B cell (primary cell): ENCODE measurements at regions not wholly inside any gene's neighbourhood (a gene's known extent, or its start where the extent isn't known, plus 50 kb on each side); places are given as distances from the start of the nearest gene placed in this dataset.

Source experiments
- ATAC-seq: fragments of 200-7000 bp; cut with Tn5 transposase; one replicate; pipeline ENCODE4 v1.10.0; 2021; ENCODE audit warnings: low read depth, mild to moderate bottlenecking, moderate number of reproducible peaks, moderate library complexity
- CTCF ChIA-PET: fragments of 350-600 bp; sonication (Branson Sonifier 250); formaldehyde crosslinking; loops from one replicate; lab custom pipeline; 2021; ENCODE audit warnings: antibody characterized with exemption, inconsistent platforms; lab: Charles Lee
- POLR2A ChIA-PET: fragments of 350-600 bp; sonication (Branson Sonifier 250); formaldehyde crosslinking; loops from one replicate; lab custom pipeline; 2021; ENCODE audit warnings: antibody characterized with exemption; lab: Charles Lee
- DNase-seq: peaks from one replicate; pipeline ENCODE4 v3.0.0; 2013
- H2AFZ ChIP-seq: 2 replicates; pipeline ENCODE4 v1.6.1; 2012; ENCODE audit warnings: mild to moderate bottlenecking, low read depth, low read length; ENCODE audit not compliant: insufficient read depth, poor library complexity, severe bottlenecking
- H3K27ac ChIP-seq, 2 donors: 1 replicate in 1 of 2; 2 replicates in 1 of 2; pipeline ENCODE4 v1.5.1; 2012 to 2013; ENCODE audit warnings: low read length in 2 of 2, mild to moderate bottlenecking in 2 of 2, moderate library complexity in 1 of 2
- H3K27me3 ChIP-seq, 4 experiments: fragments of 200-600 bp in 1 of 4; sonication (generic) in 1 of 4; replicated peaks in 1 of 4; 1 replicate in 2 of 4; 2 replicates in 2 of 4; pipeline versions ENCODE4 v1.6.1 to v1.7.0; 2013 to 2016; ENCODE audit warnings: low read length in 3 of 4, mild to moderate bottlenecking in 2 of 4, mixed read lengths in 1 of 4, moderate library complexity in 1 of 4; ENCODE audit not compliant: insufficient read depth in 4 of 4, control insufficient read depth in 3 of 4; ENCODE audit errors: control extremely low read depth in 1 of 4
- H3K36me3 ChIP-seq, 2 experiments: replicated peaks in 1 of 2; 1 replicate in 1 of 2; 2 replicates in 1 of 2; pipeline versions ENCODE4 v1.6.1 to v1.7.1; 2013; ENCODE audit warnings: low read length in 1 of 2; ENCODE audit not compliant: insufficient read depth in 2 of 2, control insufficient read depth in 1 of 2; ENCODE audit errors: control extremely low read depth in 1 of 2, extremely low read depth in 1 of 2
- H3K4me1 ChIP-seq, 2 donors: fragments of 200-600 bp in 1 of 2; sonication (generic) in 1 of 2; 1 replicate in 1 of 2; 2 replicates in 1 of 2; pipeline versions ENCODE4 v1.5.1 to v1.6.1; 2013 to 2017; ENCODE audit warnings: low read length in 2 of 2; ENCODE audit not compliant: control insufficient read depth in 2 of 2, insufficient read depth in 2 of 2
- H3K4me2 ChIP-seq: replicated peaks from 2 replicates; pipeline ENCODE3; 2012; ENCODE audit warnings: mild to moderate bottlenecking, low read depth, low read length; ENCODE audit not compliant: poor library complexity, severe bottlenecking
- H3K4me3 ChIP-seq, 5 experiments: fragments of 200-600 bp in 1 of 5; sonication (generic) in 1 of 5; 1 replicate in 3 of 5; 2 replicates in 2 of 5; pipeline versions ENCODE4 v1.5.1 to v1.7.0; 2011 to 2016; ENCODE audit warnings: low read length in 4 of 5, mild to moderate bottlenecking in 4 of 5, low read depth in 2 of 5, control low read depth in 1 of 5, moderate library complexity in 1 of 5; ENCODE audit not compliant: insufficient read depth in 1 of 5; ENCODE audit errors: control extremely low read depth in 1 of 5, extremely low read depth in 1 of 5
- H3K79me2 ChIP-seq: fragments of 200-600 bp; sonication (generic); one replicate; pipeline ENCODE4 v1.6.0; 2016; ENCODE audit warnings: low read length; ENCODE audit not compliant: control insufficient read depth, insufficient read depth
- H3K9ac ChIP-seq: fragments of 200-600 bp; sonication (generic); 2 replicates; pipeline ENCODE4 v1.6.1; 2017; ENCODE audit warnings: mild to moderate bottlenecking, low read length, moderate library complexity
- H3K9me3 ChIP-seq, 3 donors: one replicate each; pipeline versions ENCODE4 v1.6.1 to v1.7.1; 2013; ENCODE audit warnings: low read length in 2 of 3; ENCODE audit not compliant: control insufficient read depth in 2 of 3, insufficient read depth in 1 of 3; ENCODE audit errors: control extremely low read depth in 1 of 3
- H4K20me1 ChIP-seq: 2 replicates; pipeline ENCODE4 v1.6.0; 2012; ENCODE audit warnings: mild to moderate bottlenecking, low read length; ENCODE audit not compliant: insufficient read depth, control insufficient read depth, poor library complexity, severe bottlenecking
- H3K27ac Mint-ChIP-seq: one replicate; pipeline ENCODE4 v1.8.0; 2021; ENCODE audit warnings: mixed read lengths
- H3K27me3 Mint-ChIP-seq: one replicate; pipeline ENCODE4 v1.8.0; 2021; ENCODE audit warnings: mixed read lengths
- H3K4me1 Mint-ChIP-seq: one replicate; pipeline ENCODE4 v1.8.0; 2021; ENCODE audit warnings: mixed read lengths
- H3K4me3 Mint-ChIP-seq: one replicate; pipeline ENCODE4 v1.8.0; 2021; ENCODE audit warnings: mixed read lengths
- H3K9me3 Mint-ChIP-seq: one replicate; pipeline ENCODE4 v1.8.0; 2022; ENCODE audit warnings: mixed read lengths; ENCODE audit not compliant: insufficient read depth
- EZH2 ChIP-seq: IDR thresholded peaks from 2 replicates; pipeline ENCODE4 v1.6.1; 2012; ENCODE audit warnings: borderline replicate concordance, low read depth, mild to moderate bottlenecking, moderate library complexity, low read length; ENCODE audit not compliant: insufficient read depth, poor library complexity, severe bottlenecking
- WGBS: methylation state at CpG from one replicate; pipeline ENCODE4 v1.1.5; 2013; ENCODE audit warnings: missing lambda C conversion rate; ENCODE audit not compliant: insufficient coverage; 5-methylcytosine and 5-hydroxymethylcytosine counted together
- intact Hi-C: fragments of 100-400 bp; cut with micrococcal nuclease; formaldehyde crosslinking; loops from one replicate; pipeline ENCODE4 v1.10.0; 2022
- TF ChIP-seq, protein P1 (sequence below): fragments of 200-600 bp; IDR thresholded peaks from one replicate; pipeline ENCODE4 v1.8.0; 2022; ENCODE audit warnings: antibody characterized with exemption, mild to moderate bottlenecking

DNA sequence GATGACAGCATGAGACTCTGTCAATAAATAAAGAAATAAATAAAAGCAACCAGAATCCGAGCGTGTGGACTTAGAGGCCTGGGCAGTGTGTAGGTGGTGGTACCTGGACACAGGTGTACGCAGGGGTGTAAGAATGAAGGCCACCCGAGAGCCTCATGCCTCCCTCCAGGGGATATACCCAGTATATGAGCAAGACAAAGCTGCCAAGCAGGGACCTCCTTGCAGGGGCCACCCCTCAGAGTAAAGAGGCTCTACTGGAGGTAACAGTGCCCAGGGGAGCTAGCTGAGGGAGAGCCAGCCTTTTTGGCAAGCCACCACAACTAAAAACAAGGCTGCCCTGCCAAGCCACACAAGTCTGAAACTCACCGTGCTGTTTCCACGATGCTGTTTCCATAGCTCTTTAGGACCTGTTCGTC, 179.2 kb upstream of the RAB4A start:
- peaks cover 7% of the 10 kb centered on the region for H3K27me3 Mint-ChIP-seq
- H3K9ac ChIP-seq: no peak overlapping the region
- ChIA-PET POLR2A (no interaction called here), CTCF (interaction anchor here (0.5 kb wide), 1 partner anchor 263 kb away, joined by 3 read pairs; no protein-coding TSS in a partner anchor)
- H3K27me3 ChIP-seq: no peaks in the 10 kb centered on the region
- no peaks in the 10 kb centered on the region for H3K79me2 ChIP-seq
- H3K4me1 ChIP-seq: peaks cover 14 to 22% of the 10 kb centered on the region in 2 donors
- no peaks in the 10 kb centered on the region for H3K9me3 Mint-ChIP-seq
- no peak overlapping the region for H3K27ac ChIP-seq
- H3K4me3 Mint-ChIP-seq: no peak overlapping the region
- ATAC-seq (no peak), DNase-seq (no peak)
- no peak for TF ChIP-seq EZH2
- TF ChIP-seq, protein P1, sequence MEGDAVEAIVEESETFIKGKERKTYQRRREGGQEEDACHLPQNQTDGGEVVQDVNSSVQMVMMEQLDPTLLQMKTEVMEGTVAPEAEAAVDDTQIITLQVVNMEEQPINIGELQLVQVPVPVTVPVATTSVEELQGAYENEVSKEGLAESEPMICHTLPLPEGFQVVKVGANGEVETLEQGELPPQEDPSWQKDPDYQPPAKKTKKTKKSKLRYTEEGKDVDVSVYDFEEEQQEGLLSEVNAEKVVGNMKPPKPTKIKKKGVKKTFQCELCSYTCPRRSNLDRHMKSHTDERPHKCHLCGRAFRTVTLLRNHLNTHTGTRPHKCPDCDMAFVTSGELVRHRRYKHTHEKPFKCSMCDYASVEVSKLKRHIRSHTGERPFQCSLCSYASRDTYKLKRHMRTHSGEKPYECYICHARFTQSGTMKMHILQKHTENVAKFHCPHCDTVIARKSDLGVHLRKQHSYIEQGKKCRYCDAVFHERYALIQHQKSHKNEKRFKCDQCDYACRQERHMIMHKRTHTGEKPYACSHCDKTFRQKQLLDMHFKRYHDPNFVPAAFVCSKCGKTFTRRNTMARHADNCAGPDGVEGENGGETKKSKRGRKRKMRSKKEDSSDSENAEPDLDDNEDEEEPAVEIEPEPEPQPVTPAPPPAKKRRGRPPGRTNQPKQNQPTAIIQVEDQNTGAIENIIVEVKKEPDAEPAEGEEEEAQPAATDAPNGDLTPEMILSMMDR: no peak
- intact Hi-C loops: no loop called here
- H4K20me1 ChIP-seq: no peaks in the 10 kb centered on the region
- H3K4me2 ChIP-seq: no peak overlapping the region
- no peak overlapping the region for H3K27ac Mint-ChIP-seq
- no peaks in the 10 kb centered on the region for H3K36me3 ChIP-seq
- H2AFZ ChIP-seq: peak overlapping the region; percentile 56
- H3K4me1 Mint-ChIP-seq: peaks cover 16% of the 10 kb centered on the region
- no CpG with 5 or more reads among the region's 7 CpGs for WGBS
- no peak overlapping the region for H3K4me3 ChIP-seq
- peaks cover 0 to 4% (median 3%) of the 10 kb centered on the region in 3 donors for H3K9me3 ChIP-seq

DNA sequence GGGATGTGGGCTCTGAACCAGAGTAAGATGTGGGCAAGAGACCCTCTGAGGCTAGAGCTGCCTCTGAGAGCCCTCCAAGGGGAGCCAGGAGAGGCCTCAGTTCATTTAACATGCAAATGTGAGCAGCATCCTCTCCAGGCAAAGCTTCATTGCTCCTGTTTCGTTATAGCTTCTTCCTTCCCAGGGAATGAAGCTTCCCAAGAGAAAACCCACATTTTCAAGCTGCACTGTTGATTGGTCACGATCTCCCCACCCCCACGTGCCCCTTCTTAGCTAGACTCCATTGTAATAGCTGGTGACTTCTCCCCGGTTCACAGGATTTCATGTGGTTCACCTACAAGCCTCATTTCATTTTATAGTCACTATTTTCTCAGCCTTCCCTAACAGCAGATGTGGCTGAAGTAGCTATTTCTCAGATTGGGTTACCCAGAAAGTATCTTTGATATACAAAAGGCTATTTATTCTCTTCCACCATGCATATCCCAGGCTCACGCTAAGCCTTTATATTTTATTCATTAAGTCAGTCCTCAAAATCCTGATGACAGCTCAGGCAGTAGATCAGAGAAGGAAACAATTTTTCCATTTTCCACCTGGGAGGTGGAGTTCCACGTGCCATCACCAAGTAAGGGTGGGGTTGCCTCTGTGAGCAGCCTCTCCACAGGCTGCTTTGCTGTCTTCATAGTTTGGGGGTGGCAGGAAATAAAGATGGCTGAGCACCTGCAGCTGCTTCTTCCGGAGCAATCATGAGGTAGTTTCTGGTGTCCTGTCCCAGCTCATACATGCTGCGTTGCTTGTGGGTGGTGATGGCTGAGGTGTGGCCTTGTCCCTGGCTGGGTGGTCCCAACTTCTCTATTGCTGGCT, 178.3 kb upstream of the RAB4A start:
- H3K9ac ChIP-seq: no peak overlapping the region
- intact Hi-C loops: no loop called here
- no peak overlapping the region for H3K27ac Mint-ChIP-seq
- WGBS: 28% methylated on average over 4 of the region's 8 CpGs
- TF ChIP-seq EZH2: no peak
- TF ChIP-seq, protein P1: no peak
- no peak overlapping the region for H3K27ac ChIP-seq
- H3K27me3 ChIP-seq: no peaks in the 10 kb centered on the region
- H2AFZ ChIP-seq: peak overlapping the region; percentile 56
- H3K9me3 Mint-ChIP-seq: no peaks in the 10 kb centered on the region
- H3K4me1 Mint-ChIP-seq: peaks cover 16% of the 10 kb centered on the region
- peaks cover 14 to 22% of the 10 kb centered on the region in 2 donors for H3K4me1 ChIP-seq
- ATAC-seq (no peak), DNase-seq (peak; percentile 24)
- peak overlapping the region; percentile 32 for H3K4me2 ChIP-seq
- peaks cover 0 to 4% (median 3%) of the 10 kb centered on the region in 3 donors for H3K9me3 ChIP-seq
- H3K4me3 ChIP-seq: no peak overlapping the region
- no peaks in the 10 kb centered on the region for H3K79me2 ChIP-seq
- H4K20me1 ChIP-seq: no peaks in the 10 kb centered on the region
- H3K27me3 Mint-ChIP-seq: peaks cover 4% of the 10 kb centered on the region
- peak overlapping the region; percentile 4 for H3K4me3 Mint-ChIP-seq
- H3K36me3 ChIP-seq: no peaks in the 10 kb centered on the region
- CTCF ChIA-PET: interaction anchor here (0.5 to 2.0 kb wide), 2 partner anchors 10 to 264 kb away, joined by 3 to 5 read pairs; no protein-coding TSS in a partner anchor
- POLR2A ChIA-PET: no interaction called here
